Left colon (tissue), 2 donors: ENCODE measurements at regions not wholly inside any gene's neighbourhood (a gene's known extent, or its start where the extent isn't known, plus 50 kb on each side); places are given as distances from the start of the nearest gene placed in this dataset.
"Not testable (repeated sequence)": the region's sequence is repeated elsewhere in the genome, so short reads cannot be mapped to it uniquely, and the experiment has no call there.

Experiments
- ATAC-seq: fragments of 200-7000 bp; cut with Tn5 transposase; one replicate; pipeline ENCODE4 v1.9.1; 2020; ENCODE audit warnings: mild to moderate bottlenecking, moderate library complexity
- DNase-seq, 2 donors: peaks; one replicate each; pipeline ENCODE4 v3.0.0-alpha.2; 2020
- intact Hi-C, 2 donors: fragments of 100-400 bp; cut with DNase I in 1 of 2; cut with micrococcal nuclease in 1 of 2; formaldehyde crosslinking; loops; one replicate each; pipeline versions ENCODE4 v1.11.2 to v1.14.0; 2022; cut with DNase I, micrococcal nuclease
- donor health status: DM: no; HTN: no; CAD: no.
- donor health status: DM: yes; HTN: yes; CAD: no.

DNA sequence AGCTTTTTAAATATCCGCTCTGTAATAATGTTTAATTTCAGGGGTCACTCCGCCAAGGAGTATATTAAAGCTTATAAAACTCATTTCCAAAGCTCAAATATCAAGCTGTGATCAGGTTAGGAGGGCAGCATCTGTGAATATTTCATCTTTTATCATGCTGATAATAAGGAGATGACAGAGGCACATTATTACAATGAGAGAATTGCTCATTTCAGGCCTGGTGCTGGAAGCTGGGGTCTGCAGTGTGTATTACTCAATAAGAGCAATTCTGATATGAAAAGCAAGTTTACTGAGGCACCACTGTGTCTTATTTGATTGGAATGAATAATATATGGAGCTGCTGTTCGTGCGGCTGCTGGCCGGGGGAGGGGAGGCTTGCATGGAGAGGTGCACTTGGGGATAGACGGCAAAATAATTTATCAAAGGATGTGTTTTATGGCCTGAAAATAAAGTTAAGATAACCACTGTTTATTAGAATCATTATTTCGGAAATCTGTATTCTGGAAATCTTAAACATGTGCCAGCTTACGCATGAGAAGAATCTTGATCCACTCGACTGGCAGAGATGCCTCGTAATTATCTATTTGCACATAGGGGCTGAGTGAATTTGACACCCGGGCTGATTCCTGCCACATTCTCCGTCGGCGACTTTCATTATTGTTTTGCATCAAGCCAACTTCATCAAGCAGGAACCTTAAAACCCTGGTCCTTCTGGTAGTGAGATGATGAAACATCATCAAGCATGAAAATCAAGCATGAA lies 173.2 kb downstream of the RRAGC start:
- intact Hi-C loops: no loop called here
- no peak for ATAC-seq
- no peak for DNase-seq

DNA sequence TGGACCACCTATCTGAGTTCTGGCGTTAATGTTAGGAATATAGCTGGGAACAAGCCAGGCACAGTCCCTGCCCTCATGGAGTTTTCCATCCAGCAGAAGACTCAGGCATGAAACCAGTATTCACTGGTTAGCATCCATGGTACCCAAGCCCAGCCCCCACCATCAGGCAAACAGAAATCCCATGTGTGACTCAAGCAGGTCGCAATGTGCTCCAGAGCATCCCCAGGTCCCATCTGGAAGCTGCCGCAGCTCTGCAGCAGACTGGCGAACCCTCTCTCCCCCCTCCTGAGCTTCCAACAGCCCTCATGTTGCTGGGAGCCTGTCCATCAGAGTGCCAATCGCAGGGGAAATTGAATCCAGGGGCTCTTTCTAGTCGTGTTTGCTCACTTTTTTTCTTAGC lies 174.2 kb downstream of the RRAGC start:
- intact Hi-C loops: no loop called here
- ATAC-seq (no peak), DNase-seq (no peak)

DNA sequence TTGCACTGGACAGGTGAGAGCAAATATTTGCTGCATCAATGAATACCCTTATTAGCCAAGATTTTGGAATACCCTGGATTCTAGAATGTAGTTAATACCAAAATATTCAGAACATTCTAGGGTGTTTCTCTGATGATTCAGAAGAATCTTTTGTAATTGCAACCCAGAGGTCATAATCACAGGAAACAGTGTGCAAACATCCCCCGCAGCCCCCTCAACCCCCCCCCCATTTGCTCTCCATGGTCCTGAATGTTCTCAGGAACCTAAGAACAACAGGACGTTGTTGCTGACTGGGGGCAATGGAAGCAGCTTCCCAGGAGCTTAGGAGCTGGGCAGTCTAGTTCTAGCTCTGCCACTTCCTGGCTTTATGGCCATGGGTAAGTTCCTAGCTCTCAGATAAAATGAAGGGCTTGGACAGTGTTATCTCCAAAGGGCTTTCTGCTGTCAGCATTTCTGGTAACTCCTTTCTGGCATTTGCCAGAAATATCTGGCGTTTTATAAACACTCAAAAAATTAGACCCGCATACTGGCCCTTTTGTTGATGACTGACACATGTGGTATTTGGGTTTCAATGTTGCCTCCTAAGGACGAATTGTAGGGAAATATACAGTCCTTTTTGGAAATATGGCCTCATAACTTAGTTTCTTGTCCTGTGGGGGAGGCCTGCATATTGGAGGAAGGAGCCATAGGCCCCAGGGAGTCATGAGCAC lies 178.6 kb downstream of the RRAGC start:
- intact Hi-C loops: no loop called here
- DNase-seq (no peak), ATAC-seq (no peak)

GRCh38 chr1:38677756-38678155 lies 181.8 kb downstream of the RRAGC start:
- intact Hi-C loops: no loop called here
- ATAC-seq (no peak), DNase-seq (no peak)

- no peak for ATAC-seq
- intact Hi-C loops: no loop called here
- DNase-seq: no peak
Observed at GRCh38 chr1:38677311-38677710, 182.3 kb downstream of the RRAGC start.

- DNase-seq: no peak
- intact Hi-C loops: no loop called here
- ATAC-seq: no peak
Observed at GRCh38 chr1:38672692-38673091, 186.9 kb downstream of the RRAGC start.

GRCh38 chr1:38671221-38671620 lies 188.4 kb downstream of the RRAGC start:
- DNase-seq: no peak
- ATAC-seq: no peak
- intact Hi-C loops: no loop called here

GRCh38 chr1:38670544-38671122 lies 188.9 kb downstream of the RRAGC start:
- no peak for DNase-seq
- intact Hi-C loops: no loop called here
- no peak for ATAC-seq

DNA sequence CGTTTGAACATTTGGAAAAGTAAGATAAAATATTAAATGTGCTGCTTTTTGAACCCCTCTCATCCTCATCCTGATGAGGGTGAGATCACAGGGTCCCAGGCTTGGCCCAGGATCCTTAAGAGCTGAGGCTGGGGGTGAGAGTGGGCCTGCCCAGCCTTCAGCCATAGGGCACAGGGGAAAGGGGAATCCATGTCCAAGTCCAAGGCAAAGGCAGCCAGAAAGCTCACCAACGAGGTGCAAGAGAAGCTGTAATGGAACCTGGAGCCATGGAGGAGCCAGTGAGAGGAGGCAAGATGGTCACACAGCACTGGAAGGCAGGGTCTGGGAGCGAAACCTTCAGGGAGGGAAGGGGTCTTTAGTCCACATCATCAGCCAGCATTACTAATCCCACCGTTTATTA lies 191.9 kb downstream of the RRAGC start:
- DNase-seq: no peak
- intact Hi-C loops: no loop called here
- no peak for ATAC-seq

GRCh38 chr1:38662126-38662525 lies 197.4 kb downstream of the RRAGC start:
- ATAC-seq (no peak), DNase-seq (no peak)
- intact Hi-C loops: no loop called here

GRCh38 chr1:38658883-38659282 lies 200.7 kb downstream of the RRAGC start:
- intact Hi-C loops: no loop called here
- ATAC-seq: no peak
- no peak for DNase-seq

GRCh38 chr1:38657873-38658272 lies 201.7 kb downstream of the RRAGC start:
- DNase-seq: no peak
- no peak for ATAC-seq
- intact Hi-C loops: no loop called here

- no peak for ATAC-seq
- intact Hi-C loops: no loop called here
Observed at GRCh38 chr1:38657207-38657840, 202.2 kb downstream of the RRAGC start.

GRCh38 chr1:38656726-38657125 lies 202.8 kb downstream of the RRAGC start:
- ATAC-seq: no peak
- intact Hi-C loops: no loop called here
- no peak for DNase-seq

More at GRCh38 chr1:38657207-38657840, 202.2 kb downstream of the RRAGC start:
- no peak for DNase-seq

GRCh38 chr1:38652217-38652616 lies 207.4 kb downstream of the RRAGC start:
- ATAC-seq: no peak
- intact Hi-C loops: no loop called here

DNA sequence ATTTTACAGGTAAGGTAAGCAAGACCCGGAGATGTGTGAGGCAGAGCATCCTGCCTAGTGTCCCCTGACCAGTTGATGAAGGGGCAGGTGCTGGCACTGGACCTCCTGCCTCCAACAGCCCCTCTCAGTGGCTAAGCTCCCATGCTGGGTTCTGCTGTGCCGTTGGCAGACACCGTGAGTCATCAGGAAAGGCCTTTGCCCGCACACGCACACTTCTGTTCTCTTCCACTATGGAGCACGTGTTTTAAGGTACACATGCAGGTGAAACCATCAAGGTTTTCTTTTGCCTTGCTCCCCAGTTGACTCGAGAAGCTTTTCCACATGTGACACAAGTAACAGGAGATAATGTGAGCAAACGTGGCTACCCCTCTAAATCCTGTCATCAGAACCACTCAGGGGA lies 207.9 kb downstream of the RRAGC start:
- ATAC-seq: no peak
- intact Hi-C loops: no loop called here
- DNase-seq: no peak

More at GRCh38 chr1:38652217-38652616, 207.4 kb downstream of the RRAGC start:
- no peak for DNase-seq

- ATAC-seq (no peak), DNase-seq (no peak)
- intact Hi-C loops: no loop called here
Observed at GRCh38 chr1:38648417-38648816, 211.2 kb downstream of the RRAGC start.

DNA sequence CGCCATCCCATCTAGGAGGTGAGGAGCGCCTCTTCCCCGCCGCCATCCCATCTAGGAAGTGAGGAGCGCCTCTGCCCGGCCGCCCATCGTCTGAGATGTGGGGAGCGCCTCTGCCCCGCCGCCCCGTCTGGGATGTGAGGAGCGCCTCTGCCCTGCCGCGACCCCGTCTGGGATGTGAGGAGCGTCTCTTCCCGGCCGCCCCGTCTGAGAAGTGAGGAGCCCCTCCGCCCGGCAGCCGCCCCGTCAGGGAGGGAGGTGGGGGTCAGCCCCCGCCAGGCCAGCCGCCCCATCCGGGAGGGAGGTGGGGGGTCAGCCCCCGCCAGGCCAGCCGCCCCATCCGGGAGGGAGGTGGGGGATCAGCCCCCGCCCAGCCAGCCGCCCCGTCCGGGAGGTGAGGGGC lies 212.2 kb downstream of the RRAGC start:
- ATAC-seq, DNase-seq, intact Hi-C loops: not testable (repeated sequence)

DNA sequence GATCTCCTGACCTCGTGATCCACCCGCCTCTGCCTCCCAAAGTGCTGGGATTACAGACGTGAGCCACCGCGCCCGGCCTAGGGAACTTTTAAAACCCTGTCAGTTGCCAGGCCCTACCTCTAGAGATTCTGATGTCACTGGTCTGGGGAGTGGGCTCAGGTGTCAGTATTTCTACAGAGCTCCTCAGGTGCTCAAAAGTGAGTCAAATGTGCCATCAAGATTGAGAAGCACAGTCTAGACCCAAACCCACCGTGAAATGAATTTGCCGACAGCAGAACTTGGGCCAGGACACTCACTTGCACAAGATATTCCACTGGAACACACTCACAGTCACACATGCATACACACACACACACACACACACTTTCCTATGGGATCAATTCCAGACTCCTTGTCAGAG lies 215.5 kb downstream of the RRAGC start:
- DNase-seq: no peak
- no peak for ATAC-seq
- intact Hi-C loops: no loop called here

GRCh38 chr1:38641661-38642060 lies 217.9 kb downstream of the RRAGC start:
- no peak for ATAC-seq
- intact Hi-C loops: no loop called here
- DNase-seq: no peak
